ENCODE measurements at regions not wholly inside any gene's neighbourhood (a gene's known extent, or its start where the extent isn't known, plus 50 kb on each side); places are given as distances from the start of the nearest gene placed in this dataset.

DNA sequence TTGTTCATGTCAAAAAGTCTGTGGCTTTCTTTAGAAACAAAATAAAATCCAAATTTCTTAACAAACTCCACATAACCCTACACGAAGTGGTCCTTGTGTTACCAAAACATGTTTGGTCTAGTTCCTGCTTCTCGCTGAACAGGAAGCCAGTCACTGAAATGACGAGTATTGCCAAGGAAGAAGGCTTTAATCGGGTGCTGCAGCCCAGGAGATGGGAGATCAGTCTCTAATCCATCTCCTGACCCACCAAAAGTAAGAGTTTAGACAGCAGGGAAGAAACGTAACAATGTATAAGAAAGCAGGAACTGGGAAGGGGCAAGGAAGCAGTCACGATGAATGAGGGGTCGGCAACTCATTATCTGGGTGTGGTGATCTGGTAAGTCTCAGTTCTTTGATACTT, 144.6 kb upstream of the MAP9 start:
- TF ChIP-seq, protein P1, sequence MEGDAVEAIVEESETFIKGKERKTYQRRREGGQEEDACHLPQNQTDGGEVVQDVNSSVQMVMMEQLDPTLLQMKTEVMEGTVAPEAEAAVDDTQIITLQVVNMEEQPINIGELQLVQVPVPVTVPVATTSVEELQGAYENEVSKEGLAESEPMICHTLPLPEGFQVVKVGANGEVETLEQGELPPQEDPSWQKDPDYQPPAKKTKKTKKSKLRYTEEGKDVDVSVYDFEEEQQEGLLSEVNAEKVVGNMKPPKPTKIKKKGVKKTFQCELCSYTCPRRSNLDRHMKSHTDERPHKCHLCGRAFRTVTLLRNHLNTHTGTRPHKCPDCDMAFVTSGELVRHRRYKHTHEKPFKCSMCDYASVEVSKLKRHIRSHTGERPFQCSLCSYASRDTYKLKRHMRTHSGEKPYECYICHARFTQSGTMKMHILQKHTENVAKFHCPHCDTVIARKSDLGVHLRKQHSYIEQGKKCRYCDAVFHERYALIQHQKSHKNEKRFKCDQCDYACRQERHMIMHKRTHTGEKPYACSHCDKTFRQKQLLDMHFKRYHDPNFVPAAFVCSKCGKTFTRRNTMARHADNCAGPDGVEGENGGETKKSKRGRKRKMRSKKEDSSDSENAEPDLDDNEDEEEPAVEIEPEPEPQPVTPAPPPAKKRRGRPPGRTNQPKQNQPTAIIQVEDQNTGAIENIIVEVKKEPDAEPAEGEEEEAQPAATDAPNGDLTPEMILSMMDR (IDR thresholded peaks at IDR 0.05; ENCODE audit: low read depth, low read length): no peak

DNA sequence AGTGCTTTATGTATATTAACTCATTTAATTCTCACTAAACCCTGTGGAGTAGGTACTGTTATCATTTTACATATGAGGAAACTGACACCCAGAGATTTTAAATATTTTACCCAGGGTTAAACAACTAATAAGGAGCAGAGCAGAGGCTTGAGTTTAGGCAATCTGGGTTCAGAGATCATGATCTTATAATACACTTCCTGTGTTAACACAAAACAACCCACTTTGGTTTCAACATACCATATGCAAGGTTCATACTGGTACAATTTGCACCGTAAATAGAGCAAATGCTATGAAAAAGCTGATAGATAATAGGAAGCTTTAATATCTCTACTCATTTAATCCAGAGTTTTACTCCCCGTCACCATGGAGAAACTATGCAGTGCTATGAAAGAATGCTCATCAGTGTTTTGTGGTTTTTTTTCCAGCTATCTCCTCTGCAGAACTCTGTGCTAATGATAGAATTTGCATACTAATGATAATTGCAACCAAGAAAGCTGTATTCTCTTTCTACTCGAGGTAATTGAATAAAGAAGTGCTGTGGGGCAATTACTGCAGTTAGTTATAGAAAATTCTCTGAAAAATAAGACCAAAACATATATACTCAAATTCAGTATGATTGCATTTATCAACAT, 138.8 kb upstream of the MAP9 start:
- TF ChIP-seq, protein P1 (IDR thresholded peaks at IDR 0.05; ENCODE audit: low read depth, low read length): no peak
- DNase-seq (ENCODE audit: extremely low read depth, low read depth): no peak

More for the DNA sequence above, 144.6 kb upstream of the MAP9 start:
- no peak for DNase-seq (ENCODE audit: extremely low read depth, low read depth)

DNA sequence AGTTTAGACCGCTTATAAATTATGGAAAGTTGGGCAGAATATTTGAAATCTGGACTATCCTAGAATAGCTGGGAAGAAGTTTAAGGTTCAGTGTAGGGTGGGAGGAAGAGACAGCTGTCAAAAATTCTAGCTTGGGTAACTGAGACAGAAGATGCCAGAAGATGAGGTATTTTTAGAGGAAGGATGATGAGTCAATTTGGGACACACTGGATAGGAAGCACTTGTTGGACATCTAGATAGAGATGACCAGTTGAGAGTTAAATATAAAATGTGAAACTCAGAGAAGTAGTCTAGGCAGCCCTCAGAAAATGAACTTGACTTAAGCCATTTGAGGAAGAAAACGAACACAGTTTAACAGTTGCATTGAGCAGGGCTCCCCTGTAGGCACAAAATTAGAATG, 137.9 kb upstream of the MAP9 start:
- TF ChIP-seq, protein P1 (IDR thresholded peaks at IDR 0.05; ENCODE audit: low read depth, low read length): no peak
- DNase-seq (ENCODE audit: extremely low read depth, low read depth): no peak

DNA sequence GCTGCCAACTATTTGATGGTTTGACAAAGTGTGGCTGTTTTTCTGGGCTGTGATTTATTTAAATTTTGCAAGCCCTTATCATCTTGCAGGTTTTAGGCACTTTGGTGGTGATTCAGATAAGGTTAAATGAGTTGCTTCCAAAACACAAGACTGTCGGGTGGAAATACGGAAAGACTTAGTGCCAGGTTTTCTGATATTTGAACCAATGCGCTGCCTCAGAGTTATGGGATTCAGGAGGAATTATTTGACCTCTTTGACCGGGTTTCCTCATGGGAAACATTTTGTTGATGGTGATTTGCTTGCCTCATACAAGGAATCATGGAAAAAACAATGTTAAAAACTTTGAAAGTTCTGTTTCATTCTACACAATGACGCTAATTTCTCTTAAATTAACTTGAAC, 136.1 kb upstream of the MAP9 start:
- no peak for DNase-seq (ENCODE audit: extremely low read depth, low read depth)
- TF ChIP-seq, protein P1 (IDR thresholded peaks at IDR 0.05; ENCODE audit: low read depth, low read length): no peak

DNA sequence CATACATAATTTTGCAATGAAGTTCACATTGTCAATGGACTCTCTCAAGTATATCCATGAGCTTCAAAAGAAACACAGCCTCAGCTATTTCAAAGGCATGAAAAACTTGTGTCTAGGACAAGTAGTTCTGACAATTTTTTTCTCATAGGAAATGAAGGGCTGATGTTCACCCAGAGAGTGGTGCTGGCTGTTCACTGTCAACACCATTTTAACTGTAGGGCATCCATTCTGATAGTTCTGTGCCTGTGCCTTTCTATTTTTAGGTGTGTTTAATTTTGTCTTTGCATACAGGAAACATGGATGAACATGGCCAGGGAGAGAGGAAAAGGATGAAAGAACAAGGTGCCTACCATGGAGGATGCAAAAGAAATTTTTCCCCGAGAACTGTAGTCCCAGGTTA, 135.3 kb upstream of the MAP9 start:
- no peak for DNase-seq (ENCODE audit: extremely low read depth, low read depth)
- TF ChIP-seq, protein P1 (IDR thresholded peaks at IDR 0.05; ENCODE audit: low read depth, low read length): no peak

DNA sequence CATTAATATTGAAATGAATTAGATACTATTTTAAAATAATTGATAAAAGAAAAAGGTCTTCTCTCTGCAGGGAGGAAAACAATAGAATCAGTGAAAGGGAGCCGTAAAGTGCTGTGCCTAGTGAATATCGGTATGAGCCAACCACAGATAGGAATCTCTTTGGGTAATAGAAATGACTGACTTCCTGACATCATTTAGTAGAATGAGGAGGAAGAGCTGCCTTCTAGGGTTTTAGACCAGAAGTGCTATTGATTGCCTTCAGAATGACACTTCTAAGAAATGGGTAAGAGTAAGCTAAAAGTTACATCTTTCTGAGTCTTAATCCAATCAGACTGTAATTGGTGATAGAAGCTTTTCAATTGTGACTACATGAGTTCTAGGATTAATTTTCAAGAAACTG, 134.0 kb upstream of the MAP9 start:
- TF ChIP-seq, protein P1 (IDR thresholded peaks at IDR 0.05; ENCODE audit: low read depth, low read length): no peak
- no peak for DNase-seq (ENCODE audit: extremely low read depth, low read depth)

DNA sequence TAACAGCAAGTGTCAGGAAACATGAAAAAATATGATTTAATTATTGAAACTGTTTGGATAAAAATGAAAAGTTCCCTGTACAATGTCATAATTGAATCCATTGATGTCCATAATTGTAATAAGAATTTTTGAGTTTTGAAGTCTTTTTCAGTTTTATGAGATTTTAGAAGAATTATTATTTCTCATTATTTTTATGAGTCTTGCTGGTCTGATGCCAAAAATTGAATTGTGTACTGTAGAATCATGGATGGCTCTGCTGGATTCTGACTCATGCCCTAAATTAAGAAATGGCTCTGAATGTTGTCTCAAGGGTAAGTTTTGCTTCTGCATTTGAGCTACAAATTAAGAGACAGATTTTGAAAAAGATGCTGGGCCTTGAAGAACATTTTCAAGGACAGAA, 132.8 kb upstream of the MAP9 start:
- TF ChIP-seq, protein P1 (IDR thresholded peaks at IDR 0.05; ENCODE audit: low read depth, low read length): no peak
- DNase-seq (ENCODE audit: extremely low read depth, low read depth): no peak
